ENCODE measurements at regions not wholly inside any gene's neighbourhood (a gene's known extent, or its start where the extent isn't known, plus 50 kb on each side); places are given as distances from the start of the nearest gene placed in this dataset.

- TF ChIP-seq CTCF (IDR thresholded peaks at IDR 0.05; ENCODE audit: insufficient read depth, low read length) (no peak), GABPA (IDR thresholded peaks at IDR 0.05; ENCODE audit: low read depth) (no peak)
Observed at GRCh38 chr1:239840336-239840735, 251.3 kb upstream of the FMN2 start.
